ENCODE measurements at regions not wholly inside any gene's neighbourhood (a gene's known extent, or its start where the extent isn't known, plus 50 kb on each side); places are given as distances from the start of the nearest gene placed in this dataset.

- TF ChIP-seq CREB1 (CRISPR knock-in tag; IDR thresholded peaks at IDR 0.05; ENCODE audit: low read depth), result no peak
- TF ChIP-seq EZH2 (IDR thresholded peaks at IDR 0.05; ENCODE audit: low read depth, unreplicated experiment), result no peak
- no peak for TF ChIP-seq ZNF331 (CRISPR knock-in tag; IDR thresholded peaks at IDR 0.05; ENCODE audit: low read depth)
- no peak for TF ChIP-seq ZNF114 (CRISPR knock-in tag; IDR thresholded peaks at IDR 0.05)
- TF ChIP-seq REST (IDR thresholded peaks at IDR 0.05; ENCODE audit: unreplicated experiment), result no peak
- TF ChIP-seq, protein P1, sequence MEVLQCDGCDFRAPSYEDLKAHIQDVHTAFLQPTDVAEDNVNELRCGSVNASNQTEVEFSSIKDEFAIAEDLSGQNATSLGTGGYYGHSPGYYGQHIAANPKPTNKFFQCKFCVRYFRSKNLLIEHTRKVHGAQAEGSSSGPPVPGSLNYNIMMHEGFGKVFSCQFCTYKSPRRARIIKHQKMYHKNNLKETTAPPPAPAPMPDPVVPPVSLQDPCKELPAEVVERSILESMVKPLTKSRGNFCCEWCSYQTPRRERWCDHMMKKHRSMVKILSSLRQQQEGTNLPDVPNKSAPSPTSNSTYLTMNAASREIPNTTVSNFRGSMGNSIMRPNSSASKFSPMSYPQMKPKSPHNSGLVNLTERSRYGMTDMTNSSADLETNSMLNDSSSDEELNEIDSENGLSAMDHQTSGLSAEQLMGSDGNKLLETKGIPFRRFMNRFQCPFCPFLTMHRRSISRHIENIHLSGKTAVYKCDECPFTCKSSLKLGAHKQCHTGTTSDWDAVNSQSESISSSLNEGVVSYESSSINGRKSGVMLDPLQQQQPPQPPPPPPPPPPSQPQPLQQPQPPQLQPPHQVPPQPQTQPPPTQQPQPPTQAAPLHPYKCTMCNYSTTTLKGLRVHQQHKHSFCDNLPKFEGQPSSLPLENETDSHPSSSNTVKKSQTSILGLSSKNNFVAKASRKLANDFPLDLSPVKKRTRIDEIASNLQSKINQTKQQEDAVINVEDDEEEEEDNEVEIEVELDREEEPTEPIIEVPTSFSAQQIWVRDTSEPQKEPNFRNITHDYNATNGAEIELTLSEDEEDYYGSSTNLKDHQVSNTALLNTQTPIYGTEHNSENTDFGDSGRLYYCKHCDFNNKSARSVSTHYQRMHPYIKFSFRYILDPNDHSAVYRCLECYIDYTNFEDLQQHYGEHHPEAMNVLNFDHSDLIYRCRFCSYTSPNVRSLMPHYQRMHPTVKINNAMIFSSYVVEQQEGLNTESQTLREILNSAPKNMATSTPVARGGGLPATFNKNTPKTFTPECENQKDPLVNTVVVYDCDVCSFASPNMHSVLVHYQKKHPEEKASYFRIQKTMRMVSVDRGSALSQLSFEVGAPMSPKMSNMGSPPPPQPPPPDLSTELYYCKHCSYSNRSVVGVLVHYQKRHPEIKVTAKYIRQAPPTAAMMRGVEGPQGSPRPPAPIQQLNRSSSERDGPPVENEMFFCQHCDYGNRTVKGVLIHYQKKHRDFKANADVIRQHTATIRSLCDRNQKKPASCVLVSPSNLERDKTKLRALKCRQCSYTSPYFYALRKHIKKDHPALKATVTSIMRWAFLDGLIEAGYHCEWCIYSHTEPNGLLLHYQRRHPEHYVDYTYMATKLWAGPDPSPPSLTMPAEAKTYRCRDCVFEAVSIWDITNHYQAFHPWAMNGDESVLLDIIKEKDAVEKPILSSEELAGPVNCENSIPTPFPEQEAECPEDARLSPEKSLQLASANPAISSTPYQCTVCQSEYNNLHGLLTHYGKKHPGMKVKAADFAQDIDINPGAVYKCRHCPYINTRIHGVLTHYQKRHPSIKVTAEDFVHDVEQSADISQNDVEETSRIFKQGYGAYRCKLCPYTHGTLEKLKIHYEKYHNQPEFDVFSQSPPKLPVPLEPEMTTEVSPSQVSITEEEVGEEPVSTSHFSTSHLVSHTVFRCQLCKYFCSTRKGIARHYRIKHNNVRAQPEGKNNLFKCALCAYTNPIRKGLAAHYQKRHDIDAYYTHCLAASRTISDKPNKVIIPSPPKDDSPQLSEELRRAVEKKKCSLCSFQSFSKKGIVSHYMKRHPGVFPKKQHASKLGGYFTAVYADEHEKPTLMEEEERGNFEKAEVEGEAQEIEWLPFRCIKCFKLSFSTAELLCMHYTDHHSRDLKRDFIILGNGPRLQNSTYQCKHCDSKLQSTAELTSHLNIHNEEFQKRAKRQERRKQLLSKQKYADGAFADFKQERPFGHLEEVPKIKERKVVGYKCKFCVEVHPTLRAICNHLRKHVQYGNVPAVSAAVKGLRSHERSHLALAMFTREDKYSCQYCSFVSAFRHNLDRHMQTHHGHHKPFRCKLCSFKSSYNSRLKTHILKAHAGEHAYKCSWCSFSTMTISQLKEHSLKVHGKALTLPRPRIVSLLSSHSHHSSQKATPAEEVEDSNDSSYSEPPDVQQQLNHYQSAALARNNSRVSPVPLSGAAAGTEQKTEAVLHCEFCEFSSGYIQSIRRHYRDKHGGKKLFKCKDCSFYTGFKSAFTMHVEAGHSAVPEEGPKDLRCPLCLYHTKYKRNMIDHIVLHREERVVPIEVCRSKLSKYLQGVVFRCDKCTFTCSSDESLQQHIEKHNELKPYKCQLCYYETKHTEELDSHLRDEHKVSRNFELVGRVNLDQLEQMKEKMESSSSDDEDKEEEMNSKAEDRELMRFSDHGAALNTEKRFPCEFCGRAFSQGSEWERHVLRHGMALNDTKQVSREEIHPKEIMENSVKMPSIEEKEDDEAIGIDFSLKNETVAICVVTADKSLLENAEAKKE (CRISPR knock-in tag; IDR thresholded peaks at IDR 0.05), result no peak
- no peak for TF ChIP-seq JUNB (IDR thresholded peaks at IDR 0.05; ENCODE audit: unreplicated experiment)
- no peak for TF ChIP-seq POLR2AphosphoS5 (IDR thresholded peaks at IDR 0.05; ENCODE audit: low read depth)
- TF ChIP-seq, protein P2, sequence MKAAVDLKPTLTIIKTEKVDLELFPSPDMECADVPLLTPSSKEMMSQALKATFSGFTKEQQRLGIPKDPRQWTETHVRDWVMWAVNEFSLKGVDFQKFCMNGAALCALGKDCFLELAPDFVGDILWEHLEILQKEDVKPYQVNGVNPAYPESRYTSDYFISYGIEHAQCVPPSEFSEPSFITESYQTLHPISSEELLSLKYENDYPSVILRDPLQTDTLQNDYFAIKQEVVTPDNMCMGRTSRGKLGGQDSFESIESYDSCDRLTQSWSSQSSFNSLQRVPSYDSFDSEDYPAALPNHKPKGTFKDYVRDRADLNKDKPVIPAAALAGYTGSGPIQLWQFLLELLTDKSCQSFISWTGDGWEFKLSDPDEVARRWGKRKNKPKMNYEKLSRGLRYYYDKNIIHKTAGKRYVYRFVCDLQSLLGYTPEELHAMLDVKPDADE (IDR thresholded peaks at IDR 0.05), result no peak
- TF ChIP-seq NANOG (IDR thresholded peaks at IDR 0.05; ENCODE audit: borderline replicate concordance), result no peak
- no peak for TF ChIP-seq STAT1 (IDR thresholded peaks at IDR 0.05; ENCODE audit: unreplicated experiment)
- TF ChIP-seq EZH2phosphoT487 (IDR thresholded peaks at IDR 0.05; ENCODE audit: unreplicated experiment), result no peak
- TF ChIP-seq, protein P3, sequence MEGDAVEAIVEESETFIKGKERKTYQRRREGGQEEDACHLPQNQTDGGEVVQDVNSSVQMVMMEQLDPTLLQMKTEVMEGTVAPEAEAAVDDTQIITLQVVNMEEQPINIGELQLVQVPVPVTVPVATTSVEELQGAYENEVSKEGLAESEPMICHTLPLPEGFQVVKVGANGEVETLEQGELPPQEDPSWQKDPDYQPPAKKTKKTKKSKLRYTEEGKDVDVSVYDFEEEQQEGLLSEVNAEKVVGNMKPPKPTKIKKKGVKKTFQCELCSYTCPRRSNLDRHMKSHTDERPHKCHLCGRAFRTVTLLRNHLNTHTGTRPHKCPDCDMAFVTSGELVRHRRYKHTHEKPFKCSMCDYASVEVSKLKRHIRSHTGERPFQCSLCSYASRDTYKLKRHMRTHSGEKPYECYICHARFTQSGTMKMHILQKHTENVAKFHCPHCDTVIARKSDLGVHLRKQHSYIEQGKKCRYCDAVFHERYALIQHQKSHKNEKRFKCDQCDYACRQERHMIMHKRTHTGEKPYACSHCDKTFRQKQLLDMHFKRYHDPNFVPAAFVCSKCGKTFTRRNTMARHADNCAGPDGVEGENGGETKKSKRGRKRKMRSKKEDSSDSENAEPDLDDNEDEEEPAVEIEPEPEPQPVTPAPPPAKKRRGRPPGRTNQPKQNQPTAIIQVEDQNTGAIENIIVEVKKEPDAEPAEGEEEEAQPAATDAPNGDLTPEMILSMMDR (conservative IDR thresholded peaks at IDR 0.05; ENCODE audit: low read depth in 2 of 2), result no peak
- Histone ChIP-seq H3K27ac (ENCODE audit: low read depth) (no peak overlapping the region), H3K4me3 (no peak overlapping the region), H2AFZ (no peak overlapping the region), H3K79me2 (replicated peaks; ENCODE audit: insufficient read depth) (no peaks in the 10 kb centered on the region), H3K27me3 (ENCODE audit: insufficient read depth) (no peaks in the 10 kb centered on the region), H3K4me1 (ENCODE audit: insufficient read depth) (no peaks in the 10 kb centered on the region), H3K4me2 (no peak overlapping the region), H3F3A (replicated peaks; ENCODE audit: low read depth) (no peaks in the 10 kb centered on the region), H3K36me3 (ENCODE audit: insufficient read depth) (no peaks in the 10 kb centered on the region), H3K9me2 (ENCODE audit: insufficient read depth) (no peaks in the 10 kb centered on the region), H4K20me1 (replicated peaks; ENCODE audit: insufficient read depth) (no peaks in the 10 kb centered on the region)
- Mint-ChIP-seq H3K4me1 (no peaks in the 10 kb centered on the region), H3K27me3 (ENCODE audit: insufficient read depth, low read depth, poor library complexity) (no peaks in the 10 kb centered on the region), H3K9me3 (no peaks in the 10 kb centered on the region), H3K4me3 (no peak overlapping the region), H3K36me3 (ENCODE audit: low read depth) (no peaks in the 10 kb centered on the region), H3K27ac (no peak overlapping the region)
- ATAC-seq, result no peak
- DNase-seq (ENCODE audit: low spot score), result no peak
These were observed 299.7 kb upstream of the ANO3 start for GRCh38 chr11:26032241-26032640.

Data from GM23338 (cell line).